ENCODE measurements at regions not wholly inside any gene's neighbourhood (a gene's known extent, or its start where the extent isn't known, plus 50 kb on each side); places are given as distances from the start of the nearest gene placed in this dataset.
"Not testable (repeated sequence)": the region's sequence is repeated elsewhere in the genome, so short reads cannot be mapped to it uniquely, and the experiment has no call there.

- not testable (repeated sequence) for DNase-seq (ENCODE audit: low spot score)
Measured at GRCh38 chr2:85941490-85941889, 52.7 kb upstream of the ST3GAL5 start.

- no peak for DNase-seq (ENCODE audit: low spot score)
Measured at GRCh38 chr2:85939131-85939530, 50.3 kb upstream of the ST3GAL5 start.

Measured in Ammon's horn (tissue), 1 donor.